ENCODE measurements at regions not wholly inside any gene's neighbourhood (a gene's known extent, or its start where the extent isn't known, plus 50 kb on each side); places are given as distances from the start of the nearest gene placed in this dataset.

DNA sequence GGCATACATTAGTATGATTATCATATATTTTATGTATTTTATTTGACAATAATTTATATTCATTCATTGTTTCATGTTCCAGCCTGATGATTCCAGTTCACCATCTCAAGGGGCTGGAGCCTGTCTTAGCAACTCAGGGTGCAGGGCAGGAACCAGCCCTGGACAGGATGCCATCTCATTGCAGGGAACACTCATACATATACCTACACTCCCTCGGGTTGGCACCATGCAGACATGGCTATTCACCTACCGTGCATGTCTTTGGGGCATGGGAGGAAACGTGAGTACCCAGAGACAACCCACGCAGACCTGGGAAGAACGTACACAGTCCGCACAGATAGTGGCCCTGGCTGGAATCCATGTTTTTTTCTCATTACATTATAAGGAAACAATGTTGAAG is 151.0 kb upstream of the ZNF536 start:
- in situ Hi-C loops (cut with MboI): no loop called here
- DNase-seq (ENCODE audit: low read depth, low spot score): no peak
- no peak overlapping the region for H3K27ac ChIP-seq (ENCODE audit: control insufficient read depth, insufficient read depth)
- no peaks in the 10 kb centered on the region for H3K79me2 ChIP-seq (ENCODE audit: control insufficient read depth, insufficient read depth, low read length)
- no peak overlapping the region for H3K4me2 ChIP-seq (ENCODE audit: control insufficient read depth, insufficient read depth)
- no peak for ATAC-seq
- POLR2A ChIA-PET: no interaction called here
- intact Hi-C loops (cut with micrococcal nuclease; ENCODE audit: unreplicated experiment): loop anchor here (10.0 kb wide), 1 partner anchor 434 kb away; no protein-coding TSS in a partner anchor
- H3K4me3 ChIP-seq: no peak overlapping the region
- no peak for TF ChIP-seq SREBF2 (IDR thresholded peaks at IDR 0.05; ENCODE audit: low read length)
- TF ChIP-seq, protein P1, sequence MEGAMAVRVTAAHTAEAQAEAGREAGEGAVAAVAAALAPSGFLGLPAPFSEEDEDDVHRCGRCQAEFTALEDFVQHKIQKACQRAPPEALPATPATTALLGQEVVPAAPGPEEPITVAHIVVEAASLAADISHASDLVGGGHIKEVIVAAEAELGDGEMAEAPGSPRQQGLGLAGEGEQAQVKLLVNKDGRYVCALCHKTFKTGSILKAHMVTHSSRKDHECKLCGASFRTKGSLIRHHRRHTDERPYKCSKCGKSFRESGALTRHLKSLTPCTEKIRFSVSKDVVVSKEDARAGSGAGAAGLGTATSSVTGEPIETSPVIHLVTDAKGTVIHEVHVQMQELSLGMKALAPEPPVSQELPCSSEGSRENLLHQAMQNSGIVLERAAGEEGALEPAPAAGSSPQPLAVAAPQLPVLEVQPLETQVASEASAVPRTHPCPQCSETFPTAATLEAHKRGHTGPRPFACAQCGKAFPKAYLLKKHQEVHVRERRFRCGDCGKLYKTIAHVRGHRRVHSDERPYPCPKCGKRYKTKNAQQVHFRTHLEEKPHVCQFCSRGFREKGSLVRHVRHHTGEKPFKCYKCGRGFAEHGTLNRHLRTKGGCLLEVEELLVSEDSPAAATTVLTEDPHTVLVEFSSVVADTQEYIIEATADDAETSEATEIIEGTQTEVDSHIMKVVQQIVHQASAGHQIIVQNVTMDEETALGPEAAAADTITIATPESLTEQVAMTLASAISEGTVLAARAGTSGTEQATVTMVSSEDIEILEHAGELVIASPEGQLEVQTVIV (IDR thresholded peaks at IDR 0.05; ENCODE audit: borderline replicate concordance, partially characterized antibody): no peak
- no peak for TF ChIP-seq TAF1 (IDR thresholded peaks at IDR 0.05; ENCODE audit: borderline replicate concordance, low read depth, low read length)
- no peak for TF ChIP-seq SPI1 (IDR thresholded peaks at IDR 0.05; ENCODE audit: borderline replicate concordance, insufficient read depth, low read depth, low read length)
- TF ChIP-seq ZNF622 (IDR thresholded peaks at IDR 0.05): no peak
- no peak for TF ChIP-seq ESRRA (IDR thresholded peaks at IDR 0.05; ENCODE audit: low read length)
- no peak for TF ChIP-seq FOXM1 (IDR thresholded peaks at IDR 0.05; ENCODE audit: low read depth, low read length)
- TF ChIP-seq NBN (IDR thresholded peaks at IDR 0.05): no peak
- no peak for TF ChIP-seq POLR2AphosphoS2 (IDR thresholded peaks at IDR 0.05; ENCODE audit: low read depth, low read length)
- TF ChIP-seq BHLHE40 (IDR thresholded peaks at IDR 0.05; ENCODE audit: borderline replicate concordance in 1 of 2, low read depth in 2 of 2, low read length in 1 of 2): no peak
- no peak for TF ChIP-seq HDAC6 (IDR thresholded peaks at IDR 0.05; ENCODE audit: unreplicated experiment)
- no peak for TF ChIP-seq TBL1XR1 (IDR thresholded peaks at IDR 0.05; ENCODE audit: low read depth, low read length)
- no peak for TF ChIP-seq IRF4 (IDR thresholded peaks at IDR 0.05; ENCODE audit: low read depth, low read length)
- TF ChIP-seq DPF2 (IDR thresholded peaks at IDR 0.05): no peak
- TF ChIP-seq CHD2 (IDR thresholded peaks at IDR 0.05; ENCODE audit: borderline replicate concordance, low read depth, low read length): no peak
- TF ChIP-seq ZBED1 (IDR thresholded peaks at IDR 0.05; ENCODE audit: borderline replicate concordance): no peak
- H2AFZ ChIP-seq (ENCODE audit: control insufficient read depth, low read depth, low read length): no peak overlapping the region
- BruUV-seq (replicated peaks): no TSS peak
- H3K9me3 ChIP-seq (replicated peaks; ENCODE audit: control insufficient read depth, insufficient read depth, low read length): no peaks in the 10 kb centered on the region
- peaks cover 2 to 16% of the 10 kb centered on the region in 2 experiments for H3K27me3 ChIP-seq (replicated peaks in 1 of 2; ENCODE audit: control insufficient read depth in 2 of 2, insufficient read depth in 2 of 2, low read length in 1 of 2)
- H3K36me3 ChIP-seq (ENCODE audit: control insufficient read depth in 2 of 2, insufficient read depth in 2 of 2, low read length in 1 of 2): no peaks in the 10 kb centered on the region
- WGBS (ENCODE audit: insufficient coverage, insufficient replicate concordance, low lambda C conversion rate, missing lambda C conversion rate): 36% methylated on average over 6 of the region's 6 CpGs
- SMC1A ChIA-PET (ENCODE audit: uncharacterized antibody, unreplicated experiment): no interaction called here
- RAD21 ChIA-PET (ENCODE audit: unreplicated experiment): no interaction called here
- CTCF ChIA-PET: no interaction called here
- H3K4me1 ChIP-seq (ENCODE audit: control insufficient read depth, insufficient read depth, low read length): no peaks in the 10 kb centered on the region
- H3K9ac ChIP-seq (ENCODE audit: control insufficient read depth, insufficient read depth, low read length): no peak overlapping the region
- no peaks in the 10 kb centered on the region for H4K20me1 ChIP-seq (ENCODE audit: control insufficient read depth, insufficient read depth)
- no peak for FAIRE-seq
